GM18517 (cell line): ENCODE measurements at regions not wholly inside any gene's neighbourhood (a gene's known extent, or its start where the extent isn't known, plus 50 kb on each side); places are given as distances from the start of the nearest gene placed in this dataset.

Source experiments
- ATAC-seq: cut with Tn5 transposase; IDR thresholded peaks from one replicate; pipeline ENCODE4 v1.9.1; 2021; ENCODE audit warnings: mild to moderate bottlenecking, moderate library complexity; ENCODE audit not compliant: unreplicated experiment

- no peak for ATAC-seq
Observed at GRCh38 chr9:71213633-71214032, 92.2 kb upstream of the TRPM3 start.

GRCh38 chr9:71210326-71210725 is 88.9 kb upstream of the TRPM3 start:
- ATAC-seq, result no peak

GRCh38 chr9:71209890-71210289 is 88.5 kb upstream of the TRPM3 start:
- ATAC-seq, result no peak

GRCh38 chr9:71202931-71203330 is 81.5 kb upstream of the TRPM3 start:
- ATAC-seq, result no peak

GRCh38 chr9:71191708-71192107 is 70.3 kb upstream of the TRPM3 start:
- no peak for ATAC-seq

- no peak for ATAC-seq
Observed at GRCh38 chr9:71183251-71183650, 61.8 kb upstream of the TRPM3 start.

GRCh38 chr9:71179183-71179582 is 57.8 kb upstream of the TRPM3 start:
- ATAC-seq, result no peak

GRCh38 chr9:71177901-71178300 is 56.5 kb upstream of the TRPM3 start:
- no peak for ATAC-seq

- no peak for ATAC-seq
Observed at GRCh38 chr9:71171517-71171916, 50.1 kb upstream of the TRPM3 start.
